Cardiac septum (tissue), 1 donor: ENCODE measurements at regions not wholly inside any gene's neighbourhood (a gene's known extent, or its start where the extent isn't known, plus 50 kb on each side); places are given as distances from the start of the nearest gene placed in this dataset.
"Not testable (repeated sequence)": the region's sequence is repeated elsewhere in the genome, so short reads cannot be mapped to it uniquely, and the experiment has no call there.

Source experiments
- DNase-seq: peaks from one replicate; pipeline ENCODE4 v3.0.0-alpha.2; 2020; ENCODE audit warnings: low spot score
- intact Hi-C: fragments of 100-400 bp; cut with DNase I; formaldehyde crosslinking; loops from one replicate; pipeline ENCODE4 v1.14.0; 2022
- donor health status: DM: no; HTN: no; CAD: no.

DNA sequence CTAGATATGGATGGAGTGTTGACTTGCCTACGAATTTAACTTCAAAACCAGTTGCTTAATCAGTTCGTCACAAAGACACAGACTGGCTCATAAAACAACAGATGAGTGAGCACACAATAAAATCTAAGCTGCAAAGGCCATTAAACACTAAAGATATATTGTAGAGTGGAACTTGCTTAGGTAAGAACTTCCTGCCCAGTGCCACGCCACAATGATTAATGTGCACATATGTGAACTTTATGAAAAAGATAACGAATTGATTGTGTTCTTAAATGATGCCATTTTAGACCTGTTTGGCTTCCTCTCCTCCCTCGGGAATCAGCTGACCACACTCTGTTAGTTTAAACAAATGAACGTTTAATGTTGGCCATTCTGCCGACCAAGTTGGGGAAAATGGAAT, 2031.3 kb upstream of the CELF4 start:
- intact Hi-C loops, result no loop called here
- no peak for DNase-seq

DNA sequence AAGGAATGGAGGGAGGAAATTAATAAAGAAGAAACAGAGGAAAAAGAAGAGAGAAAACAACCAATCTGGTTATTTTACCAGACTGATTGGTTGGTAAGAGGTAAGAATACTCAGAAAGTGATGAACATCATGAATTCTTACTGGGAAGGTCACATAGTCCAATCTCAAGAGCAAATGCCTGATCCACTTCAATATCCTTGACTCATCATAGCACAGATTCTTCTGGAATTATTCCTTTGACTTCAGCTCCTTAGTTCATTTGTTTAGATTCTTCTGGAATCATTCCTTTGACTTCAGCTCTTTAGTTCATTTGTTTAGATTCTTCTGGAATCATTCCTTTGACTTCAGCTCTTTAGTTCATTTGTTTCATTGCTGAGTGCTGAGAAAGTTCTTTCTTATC, 2030.6 kb upstream of the CELF4 start:
- intact Hi-C loops, result no loop called here
- DNase-seq, result no peak

DNA sequence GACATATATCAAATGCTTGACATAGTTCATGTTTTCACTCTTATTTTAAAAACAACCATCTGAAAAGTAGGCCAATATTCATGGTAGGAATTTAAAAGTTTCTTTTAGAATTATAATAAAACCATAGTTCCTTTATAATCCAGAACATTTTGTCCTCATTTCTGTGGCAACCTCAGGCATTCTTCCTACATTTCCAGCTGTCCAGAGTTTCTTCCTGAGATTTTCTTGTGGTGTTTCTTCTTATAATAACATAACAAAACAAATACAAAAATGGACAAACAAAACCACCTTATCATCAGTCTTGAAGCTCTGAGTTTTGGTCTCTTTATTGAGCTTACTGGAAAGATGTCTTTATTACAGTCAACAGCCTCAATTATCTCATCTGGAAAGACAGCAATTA, 2028.6 kb upstream of the CELF4 start:
- DNase-seq, result no peak
- intact Hi-C loops, result no loop called here

DNA sequence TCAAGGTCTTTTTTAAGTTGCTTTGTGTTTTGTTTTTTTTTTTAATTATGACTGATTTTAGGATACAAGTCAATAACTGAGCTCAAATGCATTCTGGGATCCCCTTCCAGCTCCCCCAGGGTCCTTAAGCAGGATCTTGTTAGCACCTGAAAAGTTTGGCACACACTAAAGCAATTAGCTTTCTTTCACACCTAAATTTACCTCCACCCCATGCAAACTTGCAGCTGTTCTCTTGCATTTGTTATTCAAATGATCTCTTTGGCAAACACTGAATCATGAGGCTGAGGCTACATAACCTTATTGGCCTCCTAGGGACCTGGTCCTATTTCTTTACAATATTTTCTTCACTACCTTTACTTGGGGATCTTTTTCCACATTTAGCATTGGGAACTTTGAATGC, 2026.1 kb upstream of the CELF4 start:
- no peak for DNase-seq
- intact Hi-C loops, result no loop called here

DNA sequence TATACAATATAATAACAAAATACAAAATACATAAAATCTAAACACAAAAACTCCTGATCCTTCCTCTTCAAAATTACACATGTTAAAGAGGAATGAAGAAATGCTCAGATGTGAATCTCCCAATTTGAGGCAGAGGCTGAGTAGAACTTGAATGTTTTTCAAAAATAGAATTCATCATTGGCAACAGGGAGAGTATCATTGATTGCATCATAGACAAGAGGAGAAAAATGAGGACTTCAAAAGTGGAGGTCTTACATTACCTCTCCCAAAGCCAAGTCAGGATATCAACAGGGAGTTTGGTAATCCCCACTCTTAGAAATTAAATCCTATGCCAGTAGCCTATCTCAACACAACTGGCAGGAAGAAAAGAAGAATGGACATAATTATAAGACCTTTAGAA, 2023.9 kb upstream of the CELF4 start:
- intact Hi-C loops, result no loop called here
- no peak for DNase-seq

DNA sequence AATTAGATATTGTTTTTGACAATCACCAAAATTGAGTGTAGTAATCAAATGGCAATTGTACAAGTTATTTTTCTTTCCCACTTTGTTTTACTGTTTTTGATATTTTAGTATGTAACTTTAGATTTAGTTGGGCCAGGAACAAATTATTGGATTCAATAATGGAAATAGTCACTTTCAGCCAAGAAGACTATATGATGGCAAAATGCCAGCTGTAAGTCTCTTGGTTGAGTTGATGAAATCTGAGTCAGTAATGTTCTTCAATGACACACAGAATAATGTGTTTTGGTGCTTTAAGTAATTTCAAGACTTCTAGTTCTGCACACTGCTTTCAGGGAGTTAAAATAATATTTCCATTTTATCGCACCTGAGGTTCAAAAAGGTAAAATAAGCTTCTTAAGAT, 2022.0 kb upstream of the CELF4 start:
- no peak for DNase-seq
- intact Hi-C loops, result no loop called here

DNA sequence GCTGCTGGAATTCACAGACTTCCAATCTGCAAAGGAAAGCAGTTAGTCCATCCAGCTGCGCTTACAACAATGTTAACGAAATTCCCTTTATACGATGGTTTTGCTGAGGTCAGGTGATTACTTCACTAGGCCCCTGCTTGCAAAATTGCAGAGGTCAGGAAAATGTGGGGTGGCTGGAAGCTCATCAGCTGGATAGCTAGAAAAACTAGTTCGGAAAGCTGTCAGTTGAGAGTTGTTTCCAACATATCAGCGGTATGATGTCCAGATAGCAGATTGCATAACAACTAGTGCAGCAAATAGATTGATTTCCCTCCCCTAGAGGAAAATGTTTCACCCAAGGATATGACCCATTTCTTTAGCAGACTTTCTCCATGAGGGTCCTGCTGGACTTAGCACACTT, 2021.1 kb upstream of the CELF4 start:
- no peak for DNase-seq
- intact Hi-C loops, result no loop called here

DNA sequence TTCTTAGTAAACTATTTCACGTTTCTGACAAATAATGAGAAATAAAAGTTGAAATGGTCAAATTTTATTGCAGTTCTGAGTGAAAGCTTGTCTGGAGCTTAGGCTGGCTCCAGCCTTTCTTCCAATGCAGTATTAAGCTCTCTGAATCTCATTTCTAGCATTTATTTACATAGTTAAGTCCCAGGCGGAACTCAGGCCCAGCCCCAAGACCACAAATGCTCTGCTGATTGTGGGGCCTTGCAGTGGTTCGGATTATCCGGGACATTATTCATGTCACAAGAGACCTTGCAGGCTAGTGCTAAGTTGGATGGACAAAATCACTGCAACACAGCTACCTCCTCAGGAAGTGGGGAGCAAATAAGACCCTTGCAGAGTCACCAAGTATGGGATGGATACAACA, 2009.3 kb upstream of the CELF4 start:
- intact Hi-C loops, result no loop called here

DNA sequence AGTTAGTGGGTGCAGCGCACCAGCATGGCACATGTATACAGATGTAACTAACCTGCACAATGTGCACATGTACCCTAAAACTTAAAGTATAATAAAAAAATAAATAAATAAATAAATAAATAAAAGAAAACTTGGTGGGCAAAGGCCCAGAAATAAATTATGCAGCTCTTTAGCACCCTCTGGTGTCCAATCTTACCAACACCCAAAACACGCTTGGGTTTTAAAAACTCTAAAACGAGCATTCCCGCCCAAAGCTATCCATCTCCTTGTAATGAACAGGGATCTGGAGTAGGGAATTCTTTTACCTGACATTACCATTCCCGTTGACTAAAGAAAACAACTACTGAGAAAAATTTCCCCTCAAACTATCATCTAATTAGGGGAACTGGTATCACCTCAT, 2005.9 kb upstream of the CELF4 start:
- DNase-seq, result no peak
- intact Hi-C loops, result no loop called here

More for the DNA sequence above, 2009.3 kb upstream of the CELF4 start:
- DNase-seq, result no peak

DNA sequence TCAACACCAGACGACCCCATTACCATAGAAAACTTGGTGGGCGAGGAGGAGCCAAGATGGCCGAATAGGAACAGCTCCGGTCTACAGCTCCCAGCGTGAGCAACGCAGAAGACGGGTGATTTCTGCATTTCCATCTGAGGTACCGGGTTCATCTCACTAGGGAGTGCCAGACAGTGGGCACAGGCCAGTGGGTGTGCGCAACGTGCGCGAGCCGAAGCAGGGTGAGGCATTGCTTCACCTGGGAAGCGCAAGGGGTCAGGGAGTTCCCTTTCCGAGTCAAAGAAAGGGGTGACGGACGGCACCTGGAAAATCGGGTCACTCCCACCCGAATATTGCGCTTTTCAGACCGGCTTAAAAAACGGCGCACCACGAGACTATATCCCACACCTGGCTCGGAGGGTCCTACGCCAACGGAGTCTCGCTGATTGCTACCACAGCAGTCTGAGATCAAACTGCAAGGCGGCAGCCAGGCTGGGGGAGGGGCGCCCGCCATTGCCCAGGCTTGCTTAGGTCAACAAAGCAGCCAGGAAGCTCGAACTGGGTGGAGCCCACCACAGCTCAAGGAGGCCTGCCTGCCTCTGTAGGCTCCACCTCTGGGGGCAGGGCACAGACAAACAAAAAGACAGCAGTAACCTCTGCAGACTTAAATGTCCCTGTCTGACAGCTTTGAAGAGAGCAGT, 2000.1 kb upstream of the CELF4 start:
- DNase-seq, intact Hi-C loops: not testable (repeated sequence)

DNA sequence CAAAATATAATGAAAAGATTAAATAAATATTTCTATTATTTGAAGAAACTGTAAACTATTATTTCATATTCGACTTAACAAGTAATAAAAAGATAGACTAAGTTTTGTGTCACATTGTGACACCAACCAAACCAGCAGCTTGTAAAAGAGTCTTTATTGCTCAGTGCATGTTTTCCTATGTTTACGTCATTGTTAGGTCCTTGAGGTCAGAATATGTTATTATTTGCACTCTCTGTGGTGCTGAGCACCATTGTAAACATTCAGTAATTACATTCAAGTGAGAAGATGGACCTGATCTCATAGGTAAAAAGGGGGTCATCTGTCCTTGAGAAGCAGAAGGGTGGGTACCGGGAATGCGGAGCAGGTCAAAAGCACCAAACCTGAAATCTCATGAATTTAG, 1999.1 kb upstream of the CELF4 start:
- DNase-seq, result no peak
- intact Hi-C loops, result no loop called here

DNA sequence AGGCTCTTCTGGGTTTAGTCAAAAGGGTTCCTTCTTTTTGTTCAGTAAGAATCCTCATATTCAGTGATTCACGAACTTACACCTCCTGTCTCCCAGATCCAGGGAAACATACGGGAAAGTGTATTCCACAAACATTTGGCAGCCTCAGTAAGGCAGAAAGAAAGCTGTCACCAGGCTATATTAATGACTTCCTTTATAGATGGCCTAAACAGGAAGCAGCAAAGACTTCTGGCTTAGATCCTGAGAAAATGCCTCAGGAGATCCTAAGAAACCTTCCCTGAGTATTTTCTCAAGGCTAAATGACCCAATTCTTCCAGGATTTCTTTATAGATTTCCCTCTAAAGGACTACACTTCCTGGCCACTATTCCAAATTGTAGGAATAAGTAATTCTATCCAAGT, 1995.5 kb upstream of the CELF4 start:
- no peak for DNase-seq
- intact Hi-C loops, result no loop called here

DNA sequence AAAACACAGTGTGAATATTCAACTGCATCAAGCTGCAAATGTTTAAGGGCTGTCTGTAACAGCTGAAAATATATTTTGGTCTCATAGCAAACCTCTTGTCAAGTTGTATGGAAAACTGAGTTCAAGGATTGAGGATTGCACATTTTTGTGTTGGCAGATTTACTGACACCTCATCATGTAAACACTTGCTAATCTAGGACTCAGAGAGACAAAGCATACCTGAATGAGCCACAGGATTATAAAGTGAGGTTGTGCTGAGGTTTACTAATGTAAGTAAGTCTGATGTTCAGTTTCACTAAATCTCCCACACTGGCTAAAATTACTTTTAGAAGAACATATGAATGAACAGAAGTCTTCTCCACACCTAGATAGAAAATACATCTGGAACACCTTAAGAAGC, 1993.1 kb upstream of the CELF4 start:
- DNase-seq, result no peak
- intact Hi-C loops, result no loop called here

DNA sequence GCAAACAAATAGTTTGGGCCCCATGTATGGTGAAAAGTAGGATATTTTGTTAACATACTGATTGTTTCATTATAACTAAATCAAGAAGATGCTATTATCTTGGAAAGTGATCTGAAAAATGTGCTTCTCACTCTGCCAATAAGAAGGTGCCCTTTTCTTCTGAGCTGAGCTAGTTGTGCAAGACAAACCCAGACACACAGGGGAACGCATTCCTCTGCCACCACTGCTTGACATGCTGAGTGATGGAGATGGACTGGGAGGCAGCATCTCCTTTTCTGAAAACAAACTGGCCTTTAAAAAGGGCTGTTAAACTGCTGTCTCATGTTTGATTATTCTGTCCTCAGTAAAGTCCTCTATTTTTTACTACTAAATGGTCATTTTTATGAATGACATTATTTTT, 1989.9 kb upstream of the CELF4 start:
- no peak for DNase-seq
- intact Hi-C loops, result no loop called here

DNA sequence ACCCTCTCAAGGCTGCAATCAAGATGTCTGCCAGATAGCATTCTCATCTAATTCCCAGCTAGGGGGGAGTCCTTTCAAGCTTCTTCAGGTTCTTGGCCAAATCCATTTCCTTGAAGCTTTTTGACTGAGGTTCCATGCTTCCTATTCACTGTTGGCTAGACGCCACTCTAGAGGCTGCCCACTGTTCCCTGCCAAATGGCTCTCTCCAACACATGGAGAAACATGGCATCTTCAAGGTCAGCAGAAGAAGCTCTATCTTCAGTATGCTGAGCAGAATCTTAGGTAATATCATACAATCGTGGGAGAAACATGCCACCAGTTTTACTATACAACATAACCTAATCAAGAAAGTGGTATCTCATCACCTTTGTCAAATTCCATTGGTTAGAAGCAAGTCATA, 1985.1 kb upstream of the CELF4 start:
- intact Hi-C loops, result no loop called here
- DNase-seq, result no peak

DNA sequence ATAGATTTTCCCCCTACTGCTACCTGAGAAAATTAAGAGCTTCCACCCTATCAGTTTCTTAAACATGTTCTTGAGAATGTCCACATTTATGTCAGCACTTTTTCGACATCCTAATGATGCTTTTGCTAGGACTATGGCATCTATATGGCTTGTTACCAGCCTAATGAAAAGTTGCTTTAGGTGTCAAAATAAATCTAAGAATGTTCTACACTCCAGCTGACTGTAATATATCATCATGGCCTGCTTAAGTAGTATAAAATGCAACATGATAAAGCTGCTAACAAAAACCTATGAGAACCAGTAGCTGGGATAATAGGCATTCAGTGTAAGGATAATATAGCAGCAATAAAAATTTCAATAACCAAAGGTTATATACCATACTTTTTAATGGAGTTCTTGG, 1983.5 kb upstream of the CELF4 start:
- intact Hi-C loops, result no loop called here

DNA sequence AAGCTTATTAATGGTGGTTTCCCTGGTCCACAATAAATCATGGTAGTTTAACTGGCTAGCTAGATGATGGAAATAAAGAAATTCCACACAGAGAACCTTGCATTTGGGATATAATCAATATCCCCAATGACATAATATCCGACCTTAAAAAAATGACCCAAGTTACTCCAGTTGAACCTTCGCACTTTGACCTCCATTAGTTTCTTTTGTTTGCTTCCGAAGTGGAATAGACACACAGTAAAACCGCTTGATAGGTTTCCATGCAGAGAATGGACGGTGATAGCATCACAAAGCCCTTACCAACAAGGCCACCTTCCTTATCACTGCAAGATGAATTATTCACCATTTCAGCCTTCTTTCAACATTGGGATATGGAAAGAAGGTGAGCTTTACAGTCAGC, 1966.1 kb upstream of the CELF4 start:
- DNase-seq, result no peak
- intact Hi-C loops, result no loop called here

More for the DNA sequence above, 1983.5 kb upstream of the CELF4 start:
- DNase-seq, result no peak

DNA sequence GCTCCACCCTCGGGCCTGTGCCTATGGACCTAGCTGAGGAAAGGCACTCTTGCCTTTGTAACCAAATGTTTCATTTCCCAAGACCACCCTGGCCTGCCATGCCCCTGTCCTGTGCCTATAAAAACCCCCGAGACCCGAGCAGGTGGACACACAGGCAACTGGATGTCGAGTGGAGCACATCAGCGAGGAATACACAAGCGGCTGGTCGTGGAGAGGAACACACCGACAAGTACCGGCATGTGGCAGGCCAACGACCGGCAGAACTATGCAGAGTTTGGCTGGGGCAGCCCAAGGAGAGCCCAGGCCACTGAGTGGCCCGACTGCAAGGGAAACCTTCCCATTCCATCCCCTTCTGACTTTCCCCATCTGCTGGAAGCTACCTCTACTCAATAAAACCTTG, 1963.8 kb upstream of the CELF4 start:
- DNase-seq, result no peak
- intact Hi-C loops, result no loop called here

DNA sequence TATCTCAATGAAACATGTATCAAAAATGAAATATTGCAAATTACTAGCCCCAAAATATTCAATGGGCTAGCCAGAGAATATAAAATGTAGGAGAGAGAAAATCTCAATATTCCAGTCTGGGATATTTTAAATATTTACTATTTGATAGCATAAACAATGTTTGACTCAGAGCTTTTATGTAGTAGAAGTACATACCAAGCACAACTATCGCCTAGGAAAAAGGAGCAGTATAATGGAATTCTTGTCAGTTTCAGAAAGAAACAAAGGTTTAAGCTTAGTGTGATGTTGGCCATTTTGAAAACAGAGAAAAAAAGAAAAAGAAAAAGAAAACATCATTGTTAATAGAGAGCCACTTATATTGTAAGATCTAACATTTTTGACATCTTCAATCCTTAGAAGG, 1961.9 kb upstream of the CELF4 start:
- DNase-seq, result no peak
- intact Hi-C loops, result no loop called here

DNA sequence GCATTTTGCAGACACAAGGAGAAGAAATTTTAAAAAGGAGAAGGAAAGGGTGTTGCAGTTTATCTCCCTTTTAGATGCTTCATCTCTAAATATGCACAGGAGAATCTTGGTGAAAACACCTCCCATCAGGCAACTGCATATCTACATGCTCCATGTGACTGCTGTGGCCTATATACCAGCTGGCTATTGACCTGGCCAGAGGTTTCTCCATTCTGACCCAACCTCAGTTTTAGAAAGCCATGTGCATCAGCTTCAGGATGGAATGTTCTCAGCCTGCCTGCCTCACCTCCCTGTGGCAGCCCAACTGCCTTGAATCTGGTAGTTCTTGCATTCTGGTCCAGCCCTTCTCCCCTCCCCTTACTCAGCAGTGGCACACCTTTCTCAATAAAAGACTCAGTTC, 1958.8 kb upstream of the CELF4 start:
- DNase-seq, result no peak
- intact Hi-C loops, result no loop called here

DNA sequence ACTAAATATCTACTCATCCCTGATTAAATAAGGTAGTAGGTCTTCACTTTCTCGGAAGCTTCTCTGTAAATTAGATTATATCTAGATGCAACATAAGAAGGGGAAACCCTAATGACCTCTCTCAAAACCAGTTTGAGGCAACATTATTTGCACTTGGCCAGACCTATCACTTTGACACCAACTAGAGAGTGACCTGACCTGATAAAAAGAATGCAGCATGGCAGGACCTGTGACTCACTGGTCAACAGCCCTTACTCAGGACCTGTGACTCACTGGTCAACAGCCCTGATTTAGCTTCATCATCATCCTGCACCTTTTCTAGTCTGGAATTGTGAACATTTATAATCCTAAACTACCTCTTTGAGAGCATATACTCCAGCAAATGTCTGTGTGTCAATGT, 1957.7 kb upstream of the CELF4 start:
- DNase-seq, result no peak
- intact Hi-C loops, result no loop called here

DNA sequence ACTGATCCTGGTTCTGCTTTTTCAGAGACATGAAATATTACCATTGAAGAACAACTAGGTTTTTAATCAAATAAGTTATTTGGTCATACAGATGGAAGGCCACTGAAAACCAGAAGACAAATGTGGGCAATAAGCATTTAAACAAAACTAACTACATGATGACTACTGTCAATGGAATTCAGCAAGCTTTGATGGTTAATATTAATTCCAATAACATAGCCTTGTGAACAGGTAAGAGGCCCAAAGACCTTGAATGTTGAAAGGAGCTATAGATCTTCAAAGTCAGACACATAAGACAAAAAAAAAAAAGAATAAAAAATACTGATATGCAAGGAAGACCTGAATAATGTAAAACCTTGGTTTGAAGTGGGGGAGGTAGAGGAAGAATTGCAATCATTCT, 1955.6 kb upstream of the CELF4 start:
- DNase-seq, result no peak
- intact Hi-C loops, result no loop called here
